Vagina (tissue), 2 donors: ENCODE measurements at regions not wholly inside any gene's neighbourhood (a gene's known extent, or its start where the extent isn't known, plus 50 kb on each side); places are given as distances from the start of the nearest gene placed in this dataset.

Experiments
- DNase-seq, 2 donors: peaks; one replicate each; pipeline ENCODE4 v3.0.0-alpha.2; 2017; ENCODE audit errors: extremely low spot score in 2 of 2
- H3K27ac ChIP-seq: fragments of 200-600 bp; sonication (generic); one replicate; pipeline ENCODE4 v1.5.1; 2019
- H3K27me3 ChIP-seq: fragments of 200-600 bp; sonication (generic); one replicate; pipeline ENCODE4 v1.5.1; 2019
- H3K36me3 ChIP-seq, 2 donors: fragments of 200-600 bp; sonication (generic); one replicate each; pipeline ENCODE4 v1.5.1; 2017 to 2019
- H3K4me1 ChIP-seq: fragments of 200-600 bp; sonication (generic); one replicate; pipeline ENCODE4 v1.5.1; 2019
- H3K4me3 ChIP-seq, 2 donors: fragments of 200-600 bp; sonication (generic); 1 replicate in 1 of 2; 2 replicates in 1 of 2; pipeline ENCODE4 v1.5.1; 2016 to 2019
- H3K9me3 ChIP-seq: fragments of 200-600 bp; sonication (generic); one replicate; pipeline ENCODE4 v1.5.1; 2019
- POLR2A ChIP-seq, 2 donors: fragments of 450-650 bp; IDR thresholded peaks; one replicate each; pipeline ENCODE4 v1.6.1; 2017; ENCODE audit warnings: antibody characterized with exemption in 2 of 2, mild to moderate bottlenecking in 2 of 2, moderate library complexity in 2 of 2
- POLR2AphosphoS5 ChIP-seq, 2 donors: sonication (generic); formaldehyde crosslinking; IDR thresholded peaks; one replicate each; pipeline ENCODE4 v1.9.0; 2017; ENCODE audit warnings: antibody characterized with exemption in 2 of 2, mild to moderate bottlenecking in 2 of 2, low read depth in 1 of 2; ENCODE audit not compliant: insufficient read depth in 1 of 2
- intact Hi-C: fragments of 100-400 bp; cut with DNase I; formaldehyde crosslinking; loops from one replicate; pipeline ENCODE4 v1.15.1; 2023
- TF ChIP-seq, protein P1 (sequence below), 3 experiments: fragments of 450-650 bp in 2 of 3; fragments of 200-600 bp in 1 of 3; sonication (generic) in 1 of 3; IDR thresholded peaks; one replicate each; pipeline ENCODE4 v1.5.1; 2017 to 2019; ENCODE audit warnings: antibody characterized with exemption in 3 of 3, mild to moderate bottlenecking in 2 of 3, moderate library complexity in 2 of 3

DNA sequence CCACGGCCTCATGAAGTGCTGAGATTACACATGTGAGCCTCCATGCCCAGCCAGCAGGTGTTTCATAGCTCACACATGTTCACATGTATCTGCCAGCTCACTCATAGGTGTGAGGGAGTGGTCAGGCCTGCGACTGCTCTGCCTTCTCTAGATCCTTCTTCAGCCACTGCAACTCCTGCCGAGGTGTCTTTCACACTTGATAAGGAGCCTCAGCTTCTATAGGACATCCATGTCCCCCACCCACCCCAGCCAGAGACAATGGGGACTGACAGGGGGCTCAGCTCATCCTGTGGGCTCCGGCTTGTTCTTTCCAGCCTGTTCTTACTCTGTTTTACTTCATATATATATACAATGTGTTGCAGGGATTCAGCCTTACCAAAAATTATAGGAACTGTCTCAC is 286.5 kb upstream of the MGAT5 start:
- no peaks in the 10 kb centered on the region for H3K4me1 ChIP-seq
- no peak overlapping the region for H3K27ac ChIP-seq
- TF ChIP-seq POLR2AphosphoS5 (IDR thresholded peaks at IDR 0.05; ENCODE audit: insufficient read depth in 1 of 2, low read depth in 1 of 2) (no peak), POLR2A (IDR thresholded peaks at IDR 0.05) (no peak)
- TF ChIP-seq, protein P1, sequence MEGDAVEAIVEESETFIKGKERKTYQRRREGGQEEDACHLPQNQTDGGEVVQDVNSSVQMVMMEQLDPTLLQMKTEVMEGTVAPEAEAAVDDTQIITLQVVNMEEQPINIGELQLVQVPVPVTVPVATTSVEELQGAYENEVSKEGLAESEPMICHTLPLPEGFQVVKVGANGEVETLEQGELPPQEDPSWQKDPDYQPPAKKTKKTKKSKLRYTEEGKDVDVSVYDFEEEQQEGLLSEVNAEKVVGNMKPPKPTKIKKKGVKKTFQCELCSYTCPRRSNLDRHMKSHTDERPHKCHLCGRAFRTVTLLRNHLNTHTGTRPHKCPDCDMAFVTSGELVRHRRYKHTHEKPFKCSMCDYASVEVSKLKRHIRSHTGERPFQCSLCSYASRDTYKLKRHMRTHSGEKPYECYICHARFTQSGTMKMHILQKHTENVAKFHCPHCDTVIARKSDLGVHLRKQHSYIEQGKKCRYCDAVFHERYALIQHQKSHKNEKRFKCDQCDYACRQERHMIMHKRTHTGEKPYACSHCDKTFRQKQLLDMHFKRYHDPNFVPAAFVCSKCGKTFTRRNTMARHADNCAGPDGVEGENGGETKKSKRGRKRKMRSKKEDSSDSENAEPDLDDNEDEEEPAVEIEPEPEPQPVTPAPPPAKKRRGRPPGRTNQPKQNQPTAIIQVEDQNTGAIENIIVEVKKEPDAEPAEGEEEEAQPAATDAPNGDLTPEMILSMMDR (IDR thresholded peaks at IDR 0.05), result no peak
- no peaks in the 10 kb centered on the region for H3K9me3 ChIP-seq
- intact Hi-C loops, result no loop called here
- no peak overlapping the region for H3K4me3 ChIP-seq
- no peak for DNase-seq
- H3K27me3 ChIP-seq, result no peaks in the 10 kb centered on the region
- no peaks in the 10 kb centered on the region for H3K36me3 ChIP-seq

DNA sequence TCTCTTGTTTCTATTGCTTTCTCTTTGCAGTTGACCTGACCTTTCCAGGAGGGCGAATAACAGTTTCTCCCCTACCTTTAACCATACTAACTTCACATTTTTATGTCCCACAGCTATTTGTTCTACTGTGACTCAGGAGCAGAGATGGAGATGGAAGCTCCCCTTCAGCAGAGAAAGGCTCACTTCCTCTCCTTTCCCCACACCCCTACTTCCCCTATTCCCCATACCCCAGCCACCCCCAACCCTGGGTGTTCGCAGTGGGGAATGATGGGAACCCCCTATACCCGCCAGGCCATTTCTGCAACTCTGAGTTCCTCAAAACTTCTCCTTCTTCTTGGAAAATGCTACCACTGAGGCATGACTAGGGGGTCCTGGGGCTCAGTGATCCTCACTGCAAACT is 285.4 kb upstream of the MGAT5 start:
- no peaks in the 10 kb centered on the region for H3K27me3 ChIP-seq
- intact Hi-C loops, result no loop called here
- H3K4me1 ChIP-seq, result no peaks in the 10 kb centered on the region
- H3K4me3 ChIP-seq, result no peak overlapping the region
- H3K27ac ChIP-seq, result no peak overlapping the region
- H3K9me3 ChIP-seq, result no peaks in the 10 kb centered on the region
- DNase-seq, result no peak
- TF ChIP-seq, protein P1 (IDR thresholded peaks at IDR 0.05), result no peak
- TF ChIP-seq POLR2A (IDR thresholded peaks at IDR 0.05) (no peak), POLR2AphosphoS5 (IDR thresholded peaks at IDR 0.05; ENCODE audit: insufficient read depth in 1 of 2, low read depth in 1 of 2) (no peak)
- H3K36me3 ChIP-seq, result no peaks in the 10 kb centered on the region

DNA sequence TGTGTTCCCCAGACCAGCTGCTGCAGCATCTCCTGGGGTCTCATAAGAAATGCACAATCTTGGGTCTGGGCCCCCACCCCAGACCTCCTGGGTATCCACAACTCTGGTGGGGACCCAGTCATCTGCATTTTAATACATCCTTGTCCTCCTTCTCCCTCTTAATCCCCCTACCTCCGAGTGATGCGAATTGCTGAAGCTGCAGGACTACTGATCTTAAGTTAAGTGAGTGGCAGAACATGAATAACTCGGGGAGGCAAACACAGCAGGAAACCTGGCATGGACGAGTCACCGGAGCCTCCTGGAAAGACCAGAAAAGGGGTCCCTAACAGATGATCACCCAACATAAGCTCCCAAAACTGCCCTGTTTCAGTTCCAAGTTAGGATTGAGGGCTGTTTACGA is 283.2 kb upstream of the MGAT5 start:
- no peak overlapping the region for H3K4me3 ChIP-seq
- H3K9me3 ChIP-seq, result no peaks in the 10 kb centered on the region
- no peak for TF ChIP-seq POLR2AphosphoS5 (IDR thresholded peaks at IDR 0.05; ENCODE audit: insufficient read depth in 1 of 2, low read depth in 1 of 2)
- TF ChIP-seq, protein P1 (IDR thresholded peaks at IDR 0.05), result no peak
- TF ChIP-seq POLR2A (IDR thresholded peaks at IDR 0.05), result no peak
- H3K27ac ChIP-seq, result no peak overlapping the region
- H3K27me3 ChIP-seq, result no peaks in the 10 kb centered on the region
- intact Hi-C loops, result no loop called here
- peak in 1 of 2 donors; percentile 52 for DNase-seq
- H3K4me1 ChIP-seq, result no peaks in the 10 kb centered on the region
- H3K36me3 ChIP-seq, result no peaks in the 10 kb centered on the region

DNA sequence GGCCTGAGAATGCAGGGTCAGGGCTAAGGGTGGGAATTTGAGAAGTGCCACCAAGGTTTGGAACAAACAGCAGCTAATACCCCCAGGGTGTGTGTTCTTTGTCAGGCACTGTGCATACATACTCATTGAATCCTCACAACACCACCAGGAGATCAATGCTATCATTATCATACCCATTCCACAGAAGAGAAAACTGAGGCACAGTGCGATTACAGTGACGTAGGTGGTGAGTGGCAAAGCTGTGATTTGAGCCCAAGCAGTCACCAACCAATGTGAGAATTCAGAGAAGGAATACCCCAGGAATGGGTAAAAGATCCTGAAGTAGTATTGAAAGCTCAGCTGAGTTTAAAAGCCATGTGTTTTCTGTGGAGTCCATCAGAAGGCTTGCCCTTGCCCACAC is 281.6 kb upstream of the MGAT5 start:
- H3K9me3 ChIP-seq, result no peaks in the 10 kb centered on the region
- intact Hi-C loops, result no loop called here
- TF ChIP-seq, protein P1 (IDR thresholded peaks at IDR 0.05), result no peak
- no peak for TF ChIP-seq POLR2A (IDR thresholded peaks at IDR 0.05)
- TF ChIP-seq POLR2AphosphoS5 (IDR thresholded peaks at IDR 0.05; ENCODE audit: insufficient read depth in 1 of 2, low read depth in 1 of 2), result no peak

DNA sequence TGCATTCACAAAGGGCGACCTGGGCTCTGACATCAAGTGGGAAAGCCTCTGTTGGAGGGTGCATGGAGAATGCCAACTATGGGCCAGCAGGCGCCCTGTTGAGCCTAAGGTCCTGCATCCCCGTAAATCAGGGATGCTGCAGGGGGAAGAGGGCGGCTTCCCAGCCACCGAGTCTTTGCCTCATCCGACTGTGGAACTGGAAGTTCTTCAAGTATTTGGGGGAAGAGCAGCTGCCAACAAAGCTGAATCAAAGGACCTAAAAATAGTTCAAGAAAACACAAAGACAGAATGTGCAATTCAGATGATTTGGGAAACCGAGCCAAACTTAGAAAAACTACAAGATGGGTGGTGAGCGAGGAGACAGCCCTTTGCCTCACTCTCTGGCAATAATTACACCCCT is 281.1 kb upstream of the MGAT5 start:
- TF ChIP-seq, protein P1 (IDR thresholded peaks at IDR 0.05), result no peak
- TF ChIP-seq POLR2AphosphoS5 (IDR thresholded peaks at IDR 0.05; ENCODE audit: insufficient read depth in 1 of 2, low read depth in 1 of 2), result no peak
- TF ChIP-seq POLR2A (IDR thresholded peaks at IDR 0.05), result no peak
- no peak overlapping the region for H3K27ac ChIP-seq
- H3K36me3 ChIP-seq, result no peaks in the 10 kb centered on the region
- no peaks in the 10 kb centered on the region for H3K4me1 ChIP-seq
- intact Hi-C loops, result no loop called here
- H3K4me3 ChIP-seq, result no peak overlapping the region
- no peaks in the 10 kb centered on the region for H3K9me3 ChIP-seq
- no peaks in the 10 kb centered on the region for H3K27me3 ChIP-seq
- DNase-seq, result no peak

More for the DNA sequence above, 281.6 kb upstream of the MGAT5 start:
- no peaks in the 10 kb centered on the region for H3K4me1 ChIP-seq
- H3K27me3 ChIP-seq, result no peaks in the 10 kb centered on the region
- no peak for DNase-seq
- H3K27ac ChIP-seq, result no peak overlapping the region
- no peaks in the 10 kb centered on the region for H3K36me3 ChIP-seq
- H3K4me3 ChIP-seq, result no peak overlapping the region
